Calu3 (cell line): ENCODE measurements at regions not wholly inside any gene's neighbourhood (a gene's known extent, or its start where the extent isn't known, plus 50 kb on each side); places are given as distances from the start of the nearest gene placed in this dataset.

Experiments
- BruUV-seq: library from RNA; stranded (reverse); fragments of 400-500 nt; replicated peaks from 2 replicates; lab custom pipeline; 2021; lab: Mats Ljungman, UMichigan
- CTCF ChIA-PET: fragments of 300-600 bp; sonication (Branson Sonifier 250); formaldehyde crosslinking; loops from one replicate; lab custom pipeline; 2022; ENCODE audit warnings: antibody characterized with exemption; lab: Charles Lee
- DNase-seq: peaks from one replicate; pipeline ENCODE4 v3.0.0; 2022
- H3K27ac Mint-ChIP-seq: one replicate; pipeline ENCODE4 v1.8.0; 2022; ENCODE audit warnings: mixed read lengths; ENCODE audit not compliant: unreplicated experiment
- H3K27me3 Mint-ChIP-seq: one replicate; pipeline ENCODE4 v1.8.0; 2022; ENCODE audit warnings: mixed read lengths; ENCODE audit not compliant: unreplicated experiment
- H3K36me3 Mint-ChIP-seq: one replicate; pipeline ENCODE4 v1.8.0; 2022; ENCODE audit warnings: mild to moderate bottlenecking, moderate library complexity, mixed read lengths; ENCODE audit not compliant: insufficient read depth, unreplicated experiment
- H3K4me1 Mint-ChIP-seq: one replicate; pipeline ENCODE4 v1.8.0; 2022; ENCODE audit warnings: mild to moderate bottlenecking, low read depth, mixed read lengths; ENCODE audit not compliant: unreplicated experiment
- H3K4me3 Mint-ChIP-seq: one replicate; pipeline ENCODE4 v1.8.0; 2022; ENCODE audit warnings: mild to moderate bottlenecking, low read depth, moderate library complexity, mixed read lengths; ENCODE audit not compliant: unreplicated experiment
- H3K9me3 Mint-ChIP-seq: one replicate; pipeline ENCODE4 v1.8.0; 2022; ENCODE audit warnings: low read depth, mixed read lengths; ENCODE audit not compliant: unreplicated experiment
- CTCF ChIP-seq: fragments of 200-600 bp; IDR thresholded peaks from one replicate; pipeline ENCODE4 v1.8.0; 2022; ENCODE audit warnings: antibody characterized with exemption; ENCODE audit not compliant: unreplicated experiment
- intact Hi-C: fragments of 100-400 bp; cut with micrococcal nuclease; formaldehyde crosslinking; loops from one replicate; pipeline ENCODE4 v1.10.0; 2022; ENCODE audit not compliant: unreplicated experiment

GRCh38 chr10:114732931-114733330 lies 74.9 kb upstream of the ABLIM1 start:
- intact Hi-C loops = no loop called here
- Mint-ChIP-seq H3K4me1 (no peaks in the 10 kb centered on the region), H3K9me3 (no peaks in the 10 kb centered on the region), H3K27ac (no peak overlapping the region), H3K4me3 (no peak overlapping the region), H3K36me3 (peaks cover 5% of the 10 kb centered on the region), H3K27me3 (no peaks in the 10 kb centered on the region)
- TF ChIP-seq CTCF = no peak
- BruUV-seq = no TSS peak
- no peak for DNase-seq
- CTCF ChIA-PET = no interaction called here

- no peaks in the 10 kb centered on the region for H3K27me3 Mint-ChIP-seq
- H3K4me3 Mint-ChIP-seq = no peak overlapping the region
- H3K27ac Mint-ChIP-seq = no peak overlapping the region
- no TSS peak for BruUV-seq
- CTCF ChIA-PET = no interaction called here
- H3K36me3 Mint-ChIP-seq = no peaks in the 10 kb centered on the region
- intact Hi-C loops = no loop called here
- TF ChIP-seq CTCF = no peak
- H3K9me3 Mint-ChIP-seq = no peaks in the 10 kb centered on the region
- no peaks in the 10 kb centered on the region for H3K4me1 Mint-ChIP-seq
- no peak for DNase-seq
Observed at GRCh38 chr10:114735946-114736345, 77.9 kb upstream of the ABLIM1 start.

- no peaks in the 10 kb centered on the region for H3K4me1 Mint-ChIP-seq
- H3K9me3 Mint-ChIP-seq = no peaks in the 10 kb centered on the region
- intact Hi-C loops = no loop called here
- H3K36me3 Mint-ChIP-seq = no peaks in the 10 kb centered on the region
- no TSS peak for BruUV-seq
- no peaks in the 10 kb centered on the region for H3K27me3 Mint-ChIP-seq
- no peak for DNase-seq
- no peak overlapping the region for H3K4me3 Mint-ChIP-seq
- CTCF ChIA-PET = no interaction called here
- no peak for TF ChIP-seq CTCF
- no peak overlapping the region for H3K27ac Mint-ChIP-seq
Observed at GRCh38 chr10:114743521-114744231, 77.9 kb upstream of the FHIP2A start.

GRCh38 chr10:114746531-114746930 lies 75.0 kb upstream of the FHIP2A start:
- CTCF ChIA-PET = no interaction called here
- intact Hi-C loops = no loop called here
- no TSS peak for BruUV-seq
- no peak for DNase-seq
- Mint-ChIP-seq H3K36me3 (no peaks in the 10 kb centered on the region), H3K27ac (no peak overlapping the region), H3K4me3 (no peak overlapping the region), H3K9me3 (no peaks in the 10 kb centered on the region), H3K4me1 (no peaks in the 10 kb centered on the region), H3K27me3 (no peaks in the 10 kb centered on the region)
- no peak for TF ChIP-seq CTCF
